ENCODE measurements at regions not wholly inside any gene's neighbourhood (a gene's known extent, or its start where the extent isn't known, plus 50 kb on each side); places are given as distances from the start of the nearest gene placed in this dataset.

GRCh38 chr18:59959606-59960005 is 59.8 kb downstream of the PMAIP1 start:
- peaks cover 0 to 5% (median 0%) of the 10 kb centered on the region in 4 donors for H3K27me3 ChIP-seq
- no peaks in the 10 kb centered on the region for H3K36me3 ChIP-seq
- no peak for DNase-seq (ENCODE audit: extremely low spot score)
- H3K4me3 ChIP-seq: no peak overlapping the region
- intact Hi-C loops (cut with DNase I): no loop called here
- H3K9me3 ChIP-seq: no peaks in the 10 kb centered on the region
- WGBS: 79% methylated on average over 2 of the region's 2 CpGs
- H3K4me1 ChIP-seq: peaks cover 0 to 4% (median 2%) of the 10 kb centered on the region in 4 donors
- TF ChIP-seq EP300 (IDR thresholded peaks at IDR 0.05) (no peak), POLR2AphosphoS5 (IDR thresholded peaks at IDR 0.05) (no peak), POLR2A (IDR thresholded peaks at IDR 0.05; ENCODE audit: low read depth) (no peak), CTCF (IDR thresholded peaks at IDR 0.05) (no peak)
- no peak overlapping the region for H3K27ac ChIP-seq (replicated peaks in 1 of 4)

GRCh38 chr18:59959073-59959472 is 59.3 kb downstream of the PMAIP1 start:
- no peaks in the 10 kb centered on the region for H3K36me3 ChIP-seq
- H3K4me3 ChIP-seq: no peak overlapping the region
- peaks cover 0 to 7% (median 2%) of the 10 kb centered on the region in 4 donors for H3K4me1 ChIP-seq
- no peaks in the 10 kb centered on the region for H3K27me3 ChIP-seq
- TF ChIP-seq POLR2A (IDR thresholded peaks at IDR 0.05; ENCODE audit: low read depth) (no peak), EP300 (IDR thresholded peaks at IDR 0.05) (no peak), CTCF (IDR thresholded peaks at IDR 0.05) (no peak), POLR2AphosphoS5 (IDR thresholded peaks at IDR 0.05) (no peak)
- H3K9me3 ChIP-seq: no peaks in the 10 kb centered on the region
- H3K27ac ChIP-seq (replicated peaks in 1 of 4): no peak overlapping the region
- WGBS: 89% methylated on average over 3 of the region's 3 CpGs
- intact Hi-C loops (cut with DNase I): no loop called here
- no peak for DNase-seq (ENCODE audit: extremely low spot score)

- no peak for DNase-seq (ENCODE audit: extremely low spot score)
- Histone ChIP-seq H3K4me3 (no peak overlapping the region), H3K27ac (replicated peaks in 1 of 4) (no peak overlapping the region), H3K9me3 (no peaks in the 10 kb centered on the region), H3K36me3 (no peaks in the 10 kb centered on the region), H3K27me3 (no peaks in the 10 kb centered on the region), H3K4me1 (peaks cover 0 to 7% (median 2%) of the 10 kb centered on the region in 4 donors)
- TF ChIP-seq POLR2A (IDR thresholded peaks at IDR 0.05; ENCODE audit: low read depth): no peak
- no peak for TF ChIP-seq EP300 (IDR thresholded peaks at IDR 0.05)
- TF ChIP-seq POLR2AphosphoS5 (IDR thresholded peaks at IDR 0.05): no peak
- TF ChIP-seq CTCF (IDR thresholded peaks at IDR 0.05): no peak
- intact Hi-C loops (cut with DNase I): no loop called here
- WGBS: 23% methylated on average over 2 of the region's 2 CpGs
These were observed 58.2 kb downstream of the PMAIP1 start for GRCh38 chr18:59957957-59958356.

GRCh38 chr18:59954755-59955156 is 55.0 kb downstream of the PMAIP1 start:
- H3K27me3 ChIP-seq: no peaks in the 10 kb centered on the region
- WGBS: 39% methylated on average over 2 of the region's 2 CpGs
- H3K27ac ChIP-seq (replicated peaks in 1 of 4): no peak overlapping the region
- DNase-seq (ENCODE audit: extremely low spot score): no peak
- H3K36me3 ChIP-seq: no peaks in the 10 kb centered on the region
- TF ChIP-seq POLR2A (IDR thresholded peaks at IDR 0.05; ENCODE audit: low read depth) (no peak), EP300 (IDR thresholded peaks at IDR 0.05) (no peak), POLR2AphosphoS5 (IDR thresholded peaks at IDR 0.05) (no peak), CTCF (IDR thresholded peaks at IDR 0.05) (no peak)
- no peaks in the 10 kb centered on the region for H3K9me3 ChIP-seq
- intact Hi-C loops (cut with DNase I): no loop called here
- peaks cover 0 to 7% (median 2%) of the 10 kb centered on the region in 4 donors for H3K4me1 ChIP-seq
- no peak overlapping the region for H3K4me3 ChIP-seq

GRCh38 chr18:59954241-59954640 is 54.4 kb downstream of the PMAIP1 start:
- Histone ChIP-seq H3K27ac (replicated peaks in 1 of 4) (no peak overlapping the region), H3K9me3 (no peaks in the 10 kb centered on the region), H3K4me1 (peaks cover 0 to 7% (median 2%) of the 10 kb centered on the region in 4 donors), H3K36me3 (no peaks in the 10 kb centered on the region), H3K4me3 (no peak overlapping the region), H3K27me3 (no peaks in the 10 kb centered on the region)
- WGBS: 64% methylated on average over 1 of the region's 1 CpG
- intact Hi-C loops (cut with DNase I): no loop called here
- TF ChIP-seq POLR2A (IDR thresholded peaks at IDR 0.05; ENCODE audit: low read depth) (no peak), CTCF (IDR thresholded peaks at IDR 0.05) (no peak), EP300 (IDR thresholded peaks at IDR 0.05) (no peak), POLR2AphosphoS5 (IDR thresholded peaks at IDR 0.05) (no peak)
- DNase-seq (ENCODE audit: extremely low spot score): no peak
